ENCODE measurements at regions not wholly inside any gene's neighbourhood (a gene's known extent, or its start where the extent isn't known, plus 50 kb on each side); places are given as distances from the start of the nearest gene placed in this dataset.

- no peak for TF ChIP-seq CTCF (IDR thresholded peaks at IDR 0.05)
- no peak for TF ChIP-seq EP300 (IDR thresholded peaks at IDR 0.05)
- no peak for TF ChIP-seq POLR2AphosphoS5 (IDR thresholded peaks at IDR 0.05)
These were observed 255.8 kb downstream of the BTBD3 start for GRCh38 chr20:12173347-12174012.
